Left ventricle myocardium inferior (tissue), 1 donor: ENCODE measurements at regions not wholly inside any gene's neighbourhood (a gene's known extent, or its start where the extent isn't known, plus 50 kb on each side); places are given as distances from the start of the nearest gene placed in this dataset.

Experiments
- DNase-seq: peaks from one replicate; pipeline ENCODE4 v3.0.0-alpha.2; 2020
- H3K27ac ChIP-seq: fragments of 200-600 bp; replicated peaks from 2 replicates; pipeline ENCODE4 v1.8.0; 2021
- H3K27me3 ChIP-seq: fragments of 200-600 bp; 2 replicates; pipeline ENCODE4 v1.8.0; 2021; ENCODE audit warnings: low read depth
- H3K36me3 ChIP-seq: fragments of 200-600 bp; 2 replicates; pipeline ENCODE4 v1.8.0; 2021
- H3K4me1 ChIP-seq: fragments of 200-600 bp; 2 replicates; pipeline ENCODE4 v1.8.0; 2021
- H3K4me3 ChIP-seq: fragments of 200-600 bp; 2 replicates; pipeline ENCODE4 v1.8.0; 2021; ENCODE audit warnings: mild to moderate bottlenecking, moderate library complexity
- H3K9me3 ChIP-seq: fragments of 200-600 bp; replicated peaks from 2 replicates; pipeline ENCODE4 v1.8.0; 2021
- CTCF ChIP-seq: fragments of 200-600 bp; IDR thresholded peaks from 2 replicates; pipeline ENCODE4 v1.8.0; 2021; ENCODE audit warnings: antibody characterized with exemption, mild to moderate bottlenecking, borderline replicate concordance
- intact Hi-C: fragments of 100-400 bp; cut with micrococcal nuclease; formaldehyde crosslinking; loops from one replicate; pipeline ENCODE4 v1.11.0; 2022
- donor health status: DM: no; HTN: yes; CAD: no; lungs with severe emphysema.

GRCh38 chr3:137468446-137468845 lies 295.7 kb upstream of the SOX14 start:
- no peak overlapping the region for H3K27ac ChIP-seq
- H3K9me3 ChIP-seq = no peaks in the 10 kb centered on the region
- no peaks in the 10 kb centered on the region for H3K4me1 ChIP-seq
- no peaks in the 10 kb centered on the region for H3K27me3 ChIP-seq
- no peak for DNase-seq
- H3K36me3 ChIP-seq = no peaks in the 10 kb centered on the region
- intact Hi-C loops = no loop called here
- no peak for TF ChIP-seq CTCF
- H3K4me3 ChIP-seq = no peak overlapping the region

DNA sequence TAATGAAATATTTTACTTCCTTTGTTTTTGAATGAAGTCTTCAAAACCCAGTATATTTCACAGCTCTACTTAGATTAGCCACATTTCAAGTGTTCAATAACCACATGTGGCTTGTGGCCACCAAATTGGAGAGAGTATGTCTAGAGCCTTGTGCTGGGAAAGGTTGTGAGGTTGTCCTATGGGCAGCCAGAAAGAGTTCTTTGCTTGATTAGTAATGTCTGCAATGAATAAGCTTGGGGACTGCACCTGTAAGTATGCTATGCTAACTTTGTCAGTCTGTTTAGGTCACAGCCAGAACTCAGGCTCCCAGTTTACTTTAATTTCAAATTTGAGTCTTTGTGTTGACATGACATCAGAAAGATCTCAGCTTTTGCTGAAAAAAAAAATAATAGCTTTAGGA lies 294.9 kb upstream of the SOX14 start:
- no peak overlapping the region for H3K27ac ChIP-seq
- H3K27me3 ChIP-seq = no peaks in the 10 kb centered on the region
- no peaks in the 10 kb centered on the region for H3K9me3 ChIP-seq
- DNase-seq = no peak
- no peak for TF ChIP-seq CTCF
- H3K4me1 ChIP-seq = no peaks in the 10 kb centered on the region
- H3K4me3 ChIP-seq = no peak overlapping the region
- no peaks in the 10 kb centered on the region for H3K36me3 ChIP-seq
- intact Hi-C loops = no loop called here

DNA sequence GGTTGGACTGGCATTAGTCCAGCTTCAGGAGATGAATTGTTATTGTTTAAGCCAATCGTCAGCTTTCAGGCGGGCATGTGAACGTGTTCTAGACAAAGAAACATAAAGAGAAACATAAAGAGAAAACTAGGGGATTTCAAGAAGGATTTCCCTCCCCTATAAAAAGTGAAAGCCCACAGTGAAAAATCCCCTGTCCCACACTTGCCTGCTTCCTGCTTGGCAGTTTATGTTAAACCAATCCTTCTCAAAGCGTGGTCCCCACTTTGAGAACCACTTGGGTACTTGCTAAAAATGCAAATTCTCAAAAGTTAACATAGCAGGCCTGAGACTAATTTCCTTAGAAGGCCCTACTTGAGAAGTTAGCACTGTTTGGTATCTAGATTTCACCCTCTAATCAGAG lies 293.0 kb upstream of the SOX14 start:
- intact Hi-C loops = no loop called here
- H3K36me3 ChIP-seq = no peaks in the 10 kb centered on the region

DNA sequence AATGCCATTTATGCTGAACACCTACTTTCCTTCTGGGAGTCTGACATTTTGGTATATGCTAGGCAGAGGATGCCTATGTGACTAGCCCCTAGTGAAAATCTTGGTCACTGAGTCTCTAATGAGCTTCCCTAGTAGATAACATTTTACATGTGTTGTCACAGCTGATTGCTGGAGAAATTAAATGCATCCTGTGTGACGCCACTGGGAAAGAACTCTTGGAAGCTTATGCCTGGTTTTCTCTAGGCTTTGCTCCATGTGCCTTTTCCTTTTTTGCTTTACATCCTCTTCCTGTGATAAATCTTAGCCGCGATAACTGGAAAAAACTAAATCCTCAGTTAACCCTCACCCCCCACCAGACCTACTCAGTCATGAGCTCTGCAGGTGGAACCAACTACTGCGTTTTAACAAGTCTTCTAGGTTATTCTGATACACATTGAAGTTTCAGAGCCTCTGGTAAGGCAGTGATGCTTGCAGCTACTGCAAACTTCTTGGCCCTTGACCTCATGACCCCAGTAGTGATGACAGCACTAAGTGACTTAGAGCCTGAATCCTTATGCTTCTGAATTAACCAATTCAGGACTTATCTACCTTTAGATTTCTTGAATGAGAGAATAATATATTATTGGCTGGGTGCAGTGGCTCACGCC lies 292.4 kb upstream of the SOX14 start:
- no peak overlapping the region for H3K27ac ChIP-seq
- intact Hi-C loops = no loop called here
- H3K4me3 ChIP-seq = no peak overlapping the region
- H3K27me3 ChIP-seq = no peaks in the 10 kb centered on the region
- H3K36me3 ChIP-seq = no peaks in the 10 kb centered on the region
- H3K9me3 ChIP-seq = no peaks in the 10 kb centered on the region
- DNase-seq = no peak
- H3K4me1 ChIP-seq = no peaks in the 10 kb centered on the region
- no peak for TF ChIP-seq CTCF

More for the DNA sequence above, 293.0 kb upstream of the SOX14 start:
- DNase-seq = no peak
- no peak for TF ChIP-seq CTCF
- Histone ChIP-seq H3K4me3 (no peak overlapping the region), H3K4me1 (no peaks in the 10 kb centered on the region), H3K9me3 (no peaks in the 10 kb centered on the region), H3K27me3 (no peaks in the 10 kb centered on the region), H3K27ac (no peak overlapping the region)

- Histone ChIP-seq H3K27me3 (no peaks in the 10 kb centered on the region), H3K9me3 (peaks cover 15% of the 10 kb centered on the region), H3K4me3 (no peak overlapping the region), H3K4me1 (no peaks in the 10 kb centered on the region), H3K36me3 (no peaks in the 10 kb centered on the region), H3K27ac (no peak overlapping the region)
- no peak for DNase-seq
- TF ChIP-seq CTCF = no peak
- intact Hi-C loops = no loop called here
These were observed 286.5 kb upstream of the SOX14 start for GRCh38 chr3:137477614-137478013.
